Smooth muscle cell (in vitro differentiated cells): ENCODE measurements at regions not wholly inside any gene's neighbourhood (a gene's known extent, or its start where the extent isn't known, plus 50 kb on each side); places are given as distances from the start of the nearest gene placed in this dataset.

ENCODE experiments used
- DNase-seq: peaks from one replicate; lab custom pipeline; 2025; ENCODE audit not compliant: unreplicated experiment; lab: John Stamatoyannopoulos, UW
- H2AFZ ChIP-seq: fragments of 200-600 bp; sonication (generic); 2 replicates; pipeline ENCODE4 v1.6.0; 2016; ENCODE audit warnings: antibody characterized with exemption, low read depth, mild to moderate bottlenecking
- H3F3A ChIP-seq: fragments of 200-600 bp; sonication (generic); 2 replicates; pipeline ENCODE4 v1.6.0; 2017; ENCODE audit warnings: antibody characterized with exemption, low read depth
- H3K27ac ChIP-seq: fragments of 200-600 bp; sonication (generic); 2 replicates; pipeline ENCODE4 v1.5.1; 2016; ENCODE audit warnings: low read depth, mild to moderate bottlenecking
- H3K27me3 ChIP-seq: fragments of 200-600 bp; sonication (generic); 2 replicates; pipeline ENCODE4 v1.6.1; 2016; ENCODE audit warnings: low read depth, mild to moderate bottlenecking
- H3K36me3 ChIP-seq: fragments of 200-600 bp; sonication (generic); 2 replicates; pipeline ENCODE4 v1.5.1; 2016; ENCODE audit warnings: low read depth
- H3K4me1 ChIP-seq: fragments of 200-600 bp; sonication (generic); 2 replicates; pipeline ENCODE4 v1.5.1; 2016; ENCODE audit warnings: low read depth
- H3K4me2 ChIP-seq: fragments of 200-600 bp; sonication (generic); 2 replicates; pipeline ENCODE4 v1.6.0; 2016; ENCODE audit warnings: mild to moderate bottlenecking
- H3K4me3 ChIP-seq: fragments of 200-600 bp; sonication (generic); 2 replicates; pipeline ENCODE4 v1.5.1; 2016; ENCODE audit warnings: mild to moderate bottlenecking
- H3K79me2 ChIP-seq: fragments of 200-600 bp; sonication (generic); 2 replicates; pipeline ENCODE4 v1.6.0; 2016; ENCODE audit warnings: low read depth, mild to moderate bottlenecking
- H3K9ac ChIP-seq: fragments of 200-600 bp; sonication (generic); 2 replicates; pipeline ENCODE4 v1.6.0; 2016; ENCODE audit warnings: low read depth
- H3K9me3 ChIP-seq: fragments of 200-600 bp; sonication (generic); replicated peaks from 2 replicates; pipeline ENCODE4 v1.5.1; 2016; ENCODE audit warnings: low read depth
- H4K20me1 ChIP-seq: fragments of 200-600 bp; sonication (generic); 2 replicates; pipeline ENCODE4 v1.6.0; 2016; ENCODE audit warnings: low read depth
- WGBS: methylation state at CpG from one replicate; pipeline ENCODE4 v1.1.7; 2016; ENCODE audit warnings: low lambda C conversion rate; 5-methylcytosine and 5-hydroxymethylcytosine counted together
- TF ChIP-seq, protein P1 (sequence below): fragments of 200-600 bp; sonication (generic); IDR thresholded peaks from 2 replicates; pipeline ENCODE4 v1.5.1; 2017; ENCODE audit warnings: borderline replicate concordance, mild to moderate bottlenecking, antibody characterized with exemption; ENCODE audit not compliant: insufficient read depth, poor library complexity, severe bottlenecking

DNA sequence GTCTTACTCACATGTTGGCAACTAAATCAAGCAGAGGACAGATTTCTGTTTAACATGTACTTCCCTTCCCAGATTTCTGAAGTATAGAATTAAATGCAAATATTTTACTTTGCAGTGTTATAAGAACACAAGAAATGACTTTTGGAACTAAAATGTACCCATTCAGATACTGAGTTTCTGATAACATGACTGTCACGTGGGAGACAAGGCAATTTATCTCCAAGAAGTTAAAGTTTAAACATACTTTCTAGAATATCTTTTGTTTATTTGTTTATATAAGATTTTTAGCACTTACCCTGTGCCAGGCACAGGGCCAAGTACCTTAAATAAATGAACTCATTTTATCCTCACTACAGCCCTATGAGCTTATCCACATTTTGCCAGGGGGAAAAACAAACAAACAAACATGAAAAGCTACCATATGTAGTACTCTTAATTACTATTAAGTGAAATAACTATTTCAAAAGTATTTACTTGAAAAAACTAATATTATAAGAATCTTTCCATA lies 807.1 kb upstream of the KCND2 start:
- Histone ChIP-seq H3K9me3 (no peaks in the 10 kb centered on the region), H3K36me3 (no peaks in the 10 kb centered on the region), H3K4me3 (no peak overlapping the region), H3K79me2 (no peaks in the 10 kb centered on the region), H3K4me1 (no peaks in the 10 kb centered on the region), H3K4me2 (no peak overlapping the region), H3K9ac (no peak overlapping the region), H3K27ac (no peak overlapping the region), H3F3A (no peaks in the 10 kb centered on the region), H3K27me3 (no peaks in the 10 kb centered on the region), H4K20me1 (no peaks in the 10 kb centered on the region), H2AFZ (no peak overlapping the region)
- WGBS: 57% methylated on average over 1 of the region's 1 CpG
- no peak for DNase-seq
- TF ChIP-seq, protein P1, sequence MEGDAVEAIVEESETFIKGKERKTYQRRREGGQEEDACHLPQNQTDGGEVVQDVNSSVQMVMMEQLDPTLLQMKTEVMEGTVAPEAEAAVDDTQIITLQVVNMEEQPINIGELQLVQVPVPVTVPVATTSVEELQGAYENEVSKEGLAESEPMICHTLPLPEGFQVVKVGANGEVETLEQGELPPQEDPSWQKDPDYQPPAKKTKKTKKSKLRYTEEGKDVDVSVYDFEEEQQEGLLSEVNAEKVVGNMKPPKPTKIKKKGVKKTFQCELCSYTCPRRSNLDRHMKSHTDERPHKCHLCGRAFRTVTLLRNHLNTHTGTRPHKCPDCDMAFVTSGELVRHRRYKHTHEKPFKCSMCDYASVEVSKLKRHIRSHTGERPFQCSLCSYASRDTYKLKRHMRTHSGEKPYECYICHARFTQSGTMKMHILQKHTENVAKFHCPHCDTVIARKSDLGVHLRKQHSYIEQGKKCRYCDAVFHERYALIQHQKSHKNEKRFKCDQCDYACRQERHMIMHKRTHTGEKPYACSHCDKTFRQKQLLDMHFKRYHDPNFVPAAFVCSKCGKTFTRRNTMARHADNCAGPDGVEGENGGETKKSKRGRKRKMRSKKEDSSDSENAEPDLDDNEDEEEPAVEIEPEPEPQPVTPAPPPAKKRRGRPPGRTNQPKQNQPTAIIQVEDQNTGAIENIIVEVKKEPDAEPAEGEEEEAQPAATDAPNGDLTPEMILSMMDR: no peak

DNA sequence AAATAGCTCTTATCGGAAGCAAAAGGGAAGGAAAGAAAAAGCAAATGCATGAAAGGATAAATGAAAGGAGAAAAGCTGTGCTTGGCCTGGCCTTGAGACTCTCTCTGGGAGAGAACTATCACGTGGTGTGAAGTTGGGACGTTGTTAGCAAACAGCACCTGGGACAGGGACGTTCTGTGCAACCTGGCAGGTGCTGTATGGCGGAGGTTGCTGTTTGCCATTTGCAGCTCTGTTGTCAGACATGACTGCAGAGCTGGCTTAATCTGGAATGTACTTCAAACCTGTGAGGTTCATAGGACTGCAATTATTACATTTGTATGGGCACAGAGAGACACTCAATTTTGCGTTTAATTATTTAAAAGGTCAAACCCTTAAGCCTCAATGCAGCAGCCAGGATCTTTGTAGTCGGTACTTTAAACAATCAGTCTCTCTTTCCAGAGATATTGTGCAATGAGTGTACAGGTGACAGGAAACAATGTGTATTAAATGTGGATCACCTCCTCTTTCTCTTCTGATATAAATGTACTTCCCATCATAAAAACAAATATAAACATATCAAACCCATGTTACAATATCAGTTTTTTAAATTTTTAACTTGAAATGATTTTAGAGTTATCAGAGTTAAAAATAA lies 800.5 kb upstream of the KCND2 start:
- H3K4me3 ChIP-seq: no peak overlapping the region
- H3F3A ChIP-seq: no peaks in the 10 kb centered on the region
- H3K4me1 ChIP-seq: no peaks in the 10 kb centered on the region
- no peaks in the 10 kb centered on the region for H3K36me3 ChIP-seq
- H3K4me2 ChIP-seq: no peak overlapping the region
- H3K9me3 ChIP-seq: no peaks in the 10 kb centered on the region
- H2AFZ ChIP-seq: no peak overlapping the region
- TF ChIP-seq, protein P1: no peak
- 53% methylated on average over 7 of the region's 7 CpGs for WGBS
- H3K9ac ChIP-seq: no peak overlapping the region
- no peaks in the 10 kb centered on the region for H3K79me2 ChIP-seq
- H3K27me3 ChIP-seq: no peaks in the 10 kb centered on the region
- no peaks in the 10 kb centered on the region for H4K20me1 ChIP-seq
- DNase-seq: no peak
- H3K27ac ChIP-seq: no peak overlapping the region

DNA sequence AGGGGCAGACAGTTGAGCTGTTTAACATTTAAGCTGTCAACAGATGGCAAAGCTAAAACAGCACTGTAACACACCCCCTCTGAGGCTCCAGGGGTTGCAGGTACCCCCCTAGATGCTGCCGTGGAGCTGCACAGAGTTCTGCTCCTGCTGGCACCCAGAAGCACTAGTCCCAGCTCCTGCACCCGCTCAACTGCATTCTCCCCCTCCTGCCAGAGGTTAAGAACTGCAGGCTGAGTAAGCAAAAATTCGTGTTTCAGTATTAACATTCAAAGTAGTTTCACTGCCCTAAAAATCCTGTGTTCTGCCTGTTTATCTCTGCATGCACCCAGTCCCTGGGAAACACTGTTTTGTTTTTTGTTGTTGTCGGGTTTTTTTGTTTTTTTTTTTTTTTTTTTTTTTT lies 790.8 kb upstream of the KCND2 start:
- WGBS: 16% methylated on average over 4 of the region's 4 CpGs
- Histone ChIP-seq H3K27ac (no peak overlapping the region), H3K36me3 (no peaks in the 10 kb centered on the region), H3F3A (no peaks in the 10 kb centered on the region), H3K9ac (no peak overlapping the region), H4K20me1 (no peaks in the 10 kb centered on the region), H3K4me2 (no peak overlapping the region), H2AFZ (no peak overlapping the region), H3K4me1 (no peaks in the 10 kb centered on the region), H3K9me3 (no peaks in the 10 kb centered on the region), H3K79me2 (no peaks in the 10 kb centered on the region), H3K4me3 (no peak overlapping the region), H3K27me3 (no peaks in the 10 kb centered on the region)
- DNase-seq: no peak
- TF ChIP-seq, protein P1: peak; percentile 32

DNA sequence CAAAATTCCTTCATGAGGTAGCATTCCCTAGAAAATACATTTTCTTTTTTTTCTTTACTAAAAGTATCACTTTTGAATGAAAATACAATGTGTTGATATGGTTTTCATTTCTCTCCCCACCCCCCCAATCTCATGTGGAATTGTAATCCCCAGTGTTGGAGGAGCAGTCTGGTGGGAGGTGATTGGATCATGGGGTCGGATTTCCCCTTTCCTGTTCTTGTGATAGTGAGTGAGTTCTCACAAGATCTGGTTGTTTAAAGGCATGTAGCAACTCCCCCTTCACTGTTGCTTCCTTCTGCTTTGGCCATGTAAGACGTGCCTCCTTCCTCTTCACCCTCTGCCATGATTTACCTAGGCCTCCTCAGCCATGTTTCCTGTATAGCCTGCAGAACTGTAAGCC lies 790.3 kb upstream of the KCND2 start:
- H3K9ac ChIP-seq: no peak overlapping the region
- no peaks in the 10 kb centered on the region for H3K79me2 ChIP-seq
- H3F3A ChIP-seq: no peaks in the 10 kb centered on the region
- no peak overlapping the region for H3K27ac ChIP-seq
- no peaks in the 10 kb centered on the region for H3K4me1 ChIP-seq
- no peaks in the 10 kb centered on the region for H3K27me3 ChIP-seq
- H3K9me3 ChIP-seq: no peaks in the 10 kb centered on the region
- WGBS: 32% methylated on average over 2 of the region's 2 CpGs
- H4K20me1 ChIP-seq: no peaks in the 10 kb centered on the region
- H3K4me2 ChIP-seq: no peak overlapping the region
- no peak for DNase-seq
- H2AFZ ChIP-seq: peak overlapping the region; percentile 48
- no peaks in the 10 kb centered on the region for H3K36me3 ChIP-seq
- H3K4me3 ChIP-seq: no peak overlapping the region
- TF ChIP-seq, protein P1: no peak
